Activated CD4-positive, alpha-beta T cell treated with anti-CD3 and anti-CD28 coated beads, Interleukin-10, Interleukin-2, amounts not matched to agents 100 ng/mL and 50 ng/mL, durations not matched to agents 16 hours and 8 hours (primary cell): ENCODE measurements at regions not wholly inside any gene's neighbourhood (a gene's known extent, or its start where the extent isn't known, plus 50 kb on each side); places are given as distances from the start of the nearest gene placed in this dataset.

Experiments
- DNase-seq: peaks from one replicate; pipeline ENCODE4 v3.0.0-alpha.2; 2020

- DNase-seq = no peak
Measured at GRCh38 chr9:86679909-86680308, 267.4 kb downstream of the GAS1 start.

- DNase-seq = no peak
Measured at GRCh38 chr9:86676396-86676795, 270.9 kb downstream of the GAS1 start.

DNA sequence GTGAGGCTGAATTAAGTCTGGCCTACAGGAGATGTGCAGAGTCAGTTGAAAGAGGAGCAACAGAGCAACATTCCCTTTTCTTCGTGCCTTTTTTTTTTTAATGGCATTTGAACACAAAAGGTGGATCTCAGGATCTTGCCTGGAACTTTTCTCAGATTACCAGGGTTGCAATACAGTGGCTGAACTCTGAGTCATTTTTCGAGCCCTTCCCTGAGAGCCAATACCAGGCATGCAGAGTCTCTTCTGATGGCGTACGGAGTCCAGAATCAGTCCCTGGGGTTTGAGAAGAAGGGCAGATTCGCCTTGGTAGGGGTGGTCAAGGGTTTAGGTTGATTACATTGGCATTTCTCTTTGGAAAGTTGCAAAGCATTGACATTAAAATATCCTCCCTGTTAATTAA, 271.5 kb downstream of the GAS1 start:
- DNase-seq = no peak

DNA sequence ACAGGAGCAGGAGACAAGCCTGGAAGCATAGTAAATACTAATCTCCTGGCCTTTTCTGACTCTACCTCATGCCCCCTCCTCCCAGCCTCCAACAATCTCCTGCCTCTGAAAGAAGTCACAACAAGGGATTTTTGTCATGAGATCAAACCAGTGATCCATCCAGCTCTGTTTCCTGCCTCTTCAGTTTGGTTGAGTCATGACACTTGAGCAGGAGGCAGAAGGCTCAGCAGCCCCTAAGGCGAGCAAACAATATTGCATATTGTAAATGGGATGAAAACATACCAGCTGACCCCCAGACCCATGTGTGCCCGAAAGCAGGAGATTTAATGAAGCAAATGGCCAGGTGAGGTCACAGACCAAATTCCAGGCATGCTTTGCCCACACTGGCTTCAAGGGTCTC, 272.8 kb downstream of the GAS1 start:
- DNase-seq = no peak

DNA sequence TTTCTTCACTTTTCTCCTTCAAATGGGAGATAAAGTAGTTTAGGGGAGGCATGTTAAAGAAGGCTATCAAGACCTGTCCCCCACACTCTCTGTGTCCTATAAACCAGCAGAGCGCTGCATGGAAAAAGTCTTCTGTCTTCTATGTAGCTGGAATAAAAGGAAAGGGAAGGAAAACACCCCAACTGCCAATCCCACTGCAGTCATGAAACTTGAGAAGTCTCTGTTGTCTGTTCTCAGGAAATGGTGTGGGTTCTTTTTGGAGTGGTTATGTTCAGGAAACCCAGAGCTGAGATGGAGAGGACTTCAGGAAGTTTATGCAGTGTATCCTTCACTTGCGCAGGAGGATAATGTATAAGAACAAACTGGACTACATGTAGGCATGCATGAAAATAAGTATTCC, 274.3 kb downstream of the GAS1 start:
- no peak for DNase-seq

GRCh38 chr9:86672301-86672700, 275.0 kb downstream of the GAS1 start:
- DNase-seq = no peak

DNA sequence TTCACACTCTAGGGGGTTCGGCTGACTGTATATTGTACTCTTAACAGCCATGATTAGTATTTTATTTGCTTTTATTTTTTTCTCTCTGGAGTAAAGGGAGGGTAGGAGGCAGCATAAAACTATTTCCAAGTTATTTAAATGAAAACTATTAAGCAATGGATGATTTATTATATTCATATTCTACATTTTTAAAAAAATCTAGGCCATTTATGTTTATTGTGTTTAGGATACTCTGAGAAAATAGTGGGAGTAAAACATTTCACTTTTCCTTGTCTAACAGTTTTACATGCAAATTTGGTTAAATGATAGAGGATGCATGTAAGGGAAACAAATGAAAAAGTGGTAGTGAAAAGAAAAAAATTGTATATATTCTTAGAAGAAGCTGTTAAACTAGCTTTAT, 276.3 kb downstream of the GAS1 start:
- no peak for DNase-seq

- DNase-seq = no peak
Measured at GRCh38 chr9:86670536-86670935, 276.8 kb downstream of the GAS1 start.

- no peak for DNase-seq
Measured at GRCh38 chr9:86670076-86670475, 277.2 kb downstream of the GAS1 start.

- no peak for DNase-seq
Measured at GRCh38 chr9:86669422-86669821, 277.9 kb downstream of the GAS1 start.

DNA sequence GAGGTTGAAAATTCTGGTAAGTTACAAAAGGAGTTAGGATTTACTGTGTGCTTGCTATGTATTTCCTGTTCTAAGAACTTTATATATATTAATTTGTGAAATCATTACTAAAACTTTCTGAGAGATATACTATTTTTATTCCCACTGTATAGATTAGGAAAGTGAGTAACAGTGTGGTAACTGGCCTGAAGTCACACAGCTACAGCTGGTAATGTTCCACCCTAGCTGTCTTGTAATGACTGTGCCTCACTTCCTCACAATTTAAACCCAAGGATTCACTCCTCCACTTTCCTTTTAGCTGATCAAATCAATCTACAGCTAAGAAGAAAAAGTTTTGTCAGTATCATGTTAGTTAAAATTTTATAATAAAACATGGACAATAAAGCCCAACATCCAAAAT, 278.8 kb downstream of the GAS1 start:
- peak; percentile 7 for DNase-seq

DNA sequence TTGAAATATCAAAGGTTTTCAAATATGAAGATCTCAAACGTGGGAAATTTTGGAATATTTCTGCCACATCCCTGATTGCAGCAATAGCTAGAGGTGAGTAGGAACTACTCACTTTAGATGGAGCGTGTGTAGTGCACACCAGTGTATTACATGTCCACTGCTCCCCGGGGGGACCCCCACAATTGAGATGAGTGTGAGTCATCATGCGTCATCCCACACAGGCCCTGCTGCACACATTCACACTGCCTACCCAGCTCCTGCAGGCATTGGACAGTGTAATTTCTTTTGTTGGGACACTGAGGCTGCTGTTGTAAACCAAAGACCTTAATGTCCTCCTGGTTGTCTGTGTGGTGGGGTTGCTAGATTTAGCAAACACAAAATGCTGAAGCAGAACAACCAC, 280.0 kb downstream of the GAS1 start:
- no peak for DNase-seq

DNA sequence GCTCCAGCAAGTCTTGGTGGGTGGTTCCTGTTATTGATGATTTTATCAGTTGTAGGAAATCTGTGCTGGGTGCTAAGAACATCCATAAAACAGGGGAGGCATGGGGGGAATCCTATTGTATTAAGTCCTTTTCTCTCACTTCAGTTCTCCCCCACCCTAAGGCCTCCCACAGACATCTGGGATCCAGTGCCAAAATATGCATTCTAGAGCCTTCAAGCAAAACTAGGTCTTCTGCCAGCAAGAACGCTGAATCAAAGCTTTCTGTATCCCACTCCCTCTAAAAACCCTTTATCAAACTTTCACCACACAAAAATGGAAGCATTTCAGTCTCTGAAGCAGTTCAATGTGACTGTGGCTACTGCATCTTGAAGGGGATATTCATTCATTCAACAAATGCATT, 281.9 kb downstream of the GAS1 start:
- no peak for DNase-seq

DNA sequence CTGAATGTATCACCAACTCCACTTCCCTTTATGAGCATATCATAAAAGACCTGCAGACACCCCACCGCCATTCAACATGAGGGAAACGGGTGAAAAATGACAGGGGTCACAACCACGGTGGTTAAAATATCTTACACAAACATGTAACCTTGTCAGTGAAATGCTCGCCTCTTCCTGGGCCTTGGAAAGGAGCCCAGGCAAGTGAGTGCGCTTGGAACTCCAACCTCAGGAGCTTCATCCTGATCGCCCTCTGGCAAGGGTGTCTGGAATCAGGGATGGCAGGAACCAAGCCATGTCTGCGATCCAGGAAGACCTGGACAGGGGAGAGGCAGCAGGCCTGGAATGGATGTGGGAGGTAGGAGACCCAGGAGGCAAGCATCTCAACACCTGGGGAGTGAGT, 282.7 kb downstream of the GAS1 start:
- DNase-seq = no peak

- DNase-seq = no peak
Measured at GRCh38 chr9:86663905-86664304, 283.4 kb downstream of the GAS1 start.

DNA sequence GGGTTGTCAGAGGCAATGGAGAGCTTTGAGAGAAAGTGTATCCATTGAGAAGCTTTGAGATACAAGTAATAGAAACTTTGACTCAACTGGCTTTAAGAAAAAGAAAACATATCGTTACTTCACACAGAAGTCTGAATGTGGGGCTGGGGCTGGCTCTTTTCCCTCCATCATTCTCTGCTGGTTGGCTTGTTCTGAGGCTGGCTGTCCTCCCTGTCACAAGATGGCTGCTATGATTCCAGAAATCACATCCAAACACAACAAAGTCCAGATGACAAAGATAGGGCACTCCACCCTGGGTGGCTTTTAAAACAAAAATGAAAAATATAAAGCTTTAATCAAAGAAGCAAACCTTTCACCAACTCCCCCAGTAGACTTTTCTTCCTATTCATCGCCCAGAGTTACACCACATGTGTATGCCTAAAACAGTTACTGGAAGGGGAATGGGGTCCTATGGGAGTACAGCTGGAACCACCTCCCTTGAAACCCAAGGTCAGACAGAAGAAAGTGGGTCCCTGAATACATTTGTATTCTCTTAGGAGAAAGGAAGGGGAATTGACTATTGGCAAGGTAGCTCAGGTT, 284.3 kb downstream of the GAS1 start:
- no peak for DNase-seq

- DNase-seq = no peak
Measured at GRCh38 chr9:86660146-86660943, 287.0 kb downstream of the GAS1 start.

GRCh38 chr9:86659413-86660046, 287.8 kb downstream of the GAS1 start:
- peak; percentile 4 for DNase-seq

GRCh38 chr9:86655147-86655546, 292.2 kb downstream of the GAS1 start:
- no peak for DNase-seq

GRCh38 chr9:86653466-86653865, 293.8 kb downstream of the GAS1 start:
- DNase-seq = no peak

DNA sequence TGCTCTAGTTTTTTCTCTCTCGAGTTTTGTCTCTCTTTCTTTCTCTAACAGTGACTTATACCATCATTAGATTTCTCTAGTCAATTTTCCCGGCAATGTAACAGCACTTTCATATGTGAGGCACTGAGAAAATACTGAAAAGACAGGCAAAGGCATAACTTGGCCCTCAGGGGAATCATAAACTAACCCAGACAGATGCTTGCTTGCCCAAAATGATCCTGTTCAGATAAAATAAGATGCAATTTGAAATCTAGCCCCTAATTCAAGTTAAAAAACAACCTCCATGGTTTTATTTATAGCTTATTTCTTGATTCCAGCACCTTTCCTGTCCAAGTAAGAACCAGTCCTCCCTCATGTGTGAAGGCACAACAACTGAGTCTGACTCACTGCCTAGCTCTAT, 294.6 kb downstream of the GAS1 start:
- DNase-seq = no peak

GRCh38 chr9:86649913-86650312, 295.7 kb upstream of the TUT7 start:
- no peak for DNase-seq

DNA sequence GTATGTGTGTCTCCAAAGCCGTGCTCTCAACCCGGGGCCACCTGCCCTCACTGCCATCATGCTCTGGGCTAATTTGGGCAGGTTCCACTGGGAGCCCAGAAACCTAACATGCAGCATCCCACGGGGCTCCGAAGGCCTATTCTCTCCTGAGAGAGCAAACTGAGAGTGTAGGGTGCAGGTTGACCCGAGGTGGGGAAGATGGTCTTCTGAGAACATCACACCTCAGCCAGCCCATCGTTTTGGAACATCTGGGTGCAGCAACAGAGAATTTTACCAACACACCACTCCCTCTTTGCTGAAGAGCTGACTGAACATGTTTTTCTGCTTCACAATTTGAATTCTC, 294.6 kb upstream of the TUT7 start:
- no peak for DNase-seq

DNA sequence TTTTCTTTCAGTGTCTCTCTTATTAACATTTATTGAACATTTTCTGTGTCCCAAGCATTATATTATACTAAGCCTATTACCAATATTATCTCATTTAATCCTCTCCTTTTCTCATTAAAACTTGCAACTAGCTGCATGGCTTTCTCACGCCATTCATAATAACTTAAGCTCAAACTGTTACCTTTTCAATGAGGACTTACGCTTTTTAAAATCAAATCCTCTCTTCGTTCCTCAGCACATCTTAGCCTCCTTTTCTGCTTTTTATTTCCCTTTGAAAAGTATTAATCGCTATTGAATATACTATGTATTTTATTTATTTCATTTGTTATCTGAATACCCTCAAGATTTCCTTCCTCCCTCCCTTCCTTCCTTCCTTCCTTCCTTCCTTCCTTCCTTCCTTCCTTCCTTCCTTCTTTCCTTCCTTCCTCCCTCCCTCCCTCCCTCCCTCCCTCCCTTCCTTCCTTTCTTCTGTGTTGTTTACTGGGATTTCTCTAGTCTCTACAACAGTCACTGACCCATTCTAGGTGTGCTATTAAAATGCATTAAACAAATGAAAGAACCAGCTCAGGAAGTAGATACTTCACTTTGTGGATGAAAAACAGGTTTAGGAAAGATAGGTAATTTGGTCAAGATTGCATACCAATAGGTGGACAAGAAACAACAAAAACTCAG, 294.1 kb upstream of the TUT7 start:
- DNase-seq = no peak
